ENCODE measurements at regions not wholly inside any gene's neighbourhood (a gene's known extent, or its start where the extent isn't known, plus 50 kb on each side); places are given as distances from the start of the nearest gene placed in this dataset.

DNA sequence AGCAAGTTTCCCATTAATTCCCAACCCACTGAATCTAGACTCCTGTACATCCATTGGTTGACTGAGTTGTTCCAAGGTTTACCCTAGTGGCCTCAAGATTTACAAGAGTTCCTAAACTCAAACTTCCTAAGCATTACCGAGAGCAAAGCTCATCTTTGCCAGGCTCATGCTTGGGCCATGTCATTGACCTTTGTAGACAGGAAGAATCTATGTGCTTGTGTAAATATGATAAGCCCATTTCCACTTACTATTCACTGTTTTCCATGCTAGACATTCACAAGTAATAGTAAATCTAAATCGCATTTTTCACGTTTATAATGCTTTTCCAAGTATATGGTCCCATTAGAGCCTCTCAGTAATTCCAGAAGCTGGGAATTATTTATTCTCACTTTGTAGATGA lies 534.5 kb upstream of the CLINT1 start:
- no peak for DNase-seq

DNA sequence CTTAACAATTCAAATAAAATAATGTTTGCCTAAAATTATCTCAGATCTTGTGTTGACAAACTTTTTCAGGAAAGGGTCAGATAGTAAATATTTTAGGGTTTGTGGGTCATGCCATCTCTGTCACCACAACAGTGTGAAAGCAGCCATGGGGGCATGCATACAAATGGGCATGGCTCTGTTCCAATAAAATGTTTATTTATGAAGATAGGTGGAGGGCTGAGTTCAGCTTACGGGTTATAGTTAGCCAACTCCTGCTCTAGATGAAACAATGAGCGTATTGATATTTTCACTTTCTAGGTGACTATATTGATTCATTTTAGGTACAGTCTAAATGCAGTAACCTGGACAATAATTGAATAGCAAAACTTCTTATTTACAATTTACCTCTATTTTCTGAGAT lies 533.8 kb upstream of the CLINT1 start:
- no peak for DNase-seq

DNA sequence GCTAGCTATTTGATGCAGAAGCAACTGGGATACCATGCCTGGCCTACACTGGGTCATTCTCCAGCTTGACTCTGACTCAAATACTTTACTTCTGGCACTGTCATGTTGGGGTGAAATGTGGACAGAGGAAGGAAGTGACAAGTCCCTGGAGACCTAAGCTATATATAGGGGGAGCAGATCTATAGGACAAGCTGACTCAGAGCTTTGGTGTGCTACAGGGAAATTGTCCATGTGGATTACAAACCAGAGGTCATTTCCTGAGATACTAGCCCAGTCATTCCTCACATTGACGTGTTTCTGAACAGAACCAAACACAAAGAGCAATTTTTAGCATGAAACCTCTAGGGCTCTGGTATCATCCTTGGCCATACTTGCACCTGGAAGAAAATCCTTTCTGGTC lies 531.6 kb upstream of the CLINT1 start:
- DNase-seq = no peak

DNA sequence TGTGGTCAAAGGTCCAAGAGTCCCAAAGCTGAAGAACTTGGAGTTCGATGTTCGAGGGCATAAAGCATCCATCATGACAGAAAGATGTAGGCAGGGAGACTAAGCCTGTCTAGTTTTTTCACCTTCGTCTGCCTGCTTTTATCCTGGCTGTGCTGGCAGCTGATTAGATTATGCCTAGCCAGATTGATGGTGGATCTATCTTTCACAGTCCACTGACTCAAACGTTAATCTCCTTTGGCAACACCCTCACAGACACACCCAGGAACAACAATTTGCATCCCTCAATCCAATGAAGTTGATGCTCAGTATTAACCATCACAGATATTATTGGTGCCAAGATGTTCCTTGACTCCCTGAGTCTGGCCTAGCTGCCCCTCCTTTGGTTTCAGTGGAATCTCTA lies 530.8 kb upstream of the CLINT1 start:
- DNase-seq = no peak

DNA sequence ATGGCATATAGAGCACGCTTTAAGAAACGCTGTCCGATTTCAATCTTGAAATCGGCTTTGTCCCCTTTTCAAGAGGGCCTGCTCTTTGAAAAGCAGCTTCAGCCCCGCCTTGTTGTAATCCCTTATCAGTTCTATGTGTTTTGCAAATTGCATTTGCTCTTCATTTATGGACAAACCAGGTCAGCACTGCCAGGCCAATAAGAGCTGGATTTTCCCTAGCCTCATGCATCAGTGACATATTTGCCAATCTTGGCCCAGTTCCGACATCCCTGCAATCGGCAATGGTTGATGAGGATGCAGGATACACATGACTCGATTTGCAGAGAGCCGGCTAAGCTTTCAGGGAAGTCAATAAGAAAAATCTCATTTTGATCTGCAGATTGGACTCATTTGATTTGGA lies 529.1 kb upstream of the CLINT1 start:
- no peak for DNase-seq

DNA sequence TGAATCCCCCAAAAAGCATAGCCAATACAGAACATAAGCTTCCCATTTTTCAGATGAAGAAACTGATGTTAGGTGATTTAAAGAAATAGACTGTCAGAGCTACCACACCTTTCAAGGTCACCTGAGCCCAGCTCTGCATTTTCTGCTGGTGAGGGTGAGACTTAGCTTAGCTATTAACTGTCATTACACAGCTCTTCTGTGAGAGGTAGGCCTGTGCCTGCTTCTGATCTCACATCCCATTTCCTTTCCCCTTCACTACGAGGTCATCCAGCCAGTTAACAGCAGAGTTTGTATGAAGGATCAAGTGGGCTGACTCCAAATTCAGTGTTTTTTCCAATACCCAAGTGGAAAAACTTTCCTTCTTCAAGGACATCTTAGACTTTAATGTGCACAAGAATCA lies 528.6 kb upstream of the CLINT1 start:
- DNase-seq = no peak

DNA sequence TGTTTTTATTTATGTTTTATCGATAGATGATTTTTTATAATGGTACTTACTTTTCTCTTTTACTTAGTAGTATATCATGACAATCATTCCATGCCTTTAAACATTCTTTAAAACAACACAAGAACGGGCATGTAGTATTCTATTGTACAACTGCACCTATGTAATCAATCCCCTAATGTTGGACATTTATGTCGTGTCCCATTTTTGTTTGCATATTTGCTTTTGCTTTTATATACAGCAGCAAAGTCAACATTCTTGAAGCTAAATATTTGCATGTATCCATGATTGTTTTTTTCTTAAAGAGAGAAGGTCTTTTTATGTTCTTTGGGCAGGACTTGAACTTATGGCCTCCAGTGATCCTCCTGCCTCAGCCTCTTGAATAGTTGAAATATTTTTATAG lies 527.0 kb upstream of the CLINT1 start:
- DNase-seq = no peak

DNA sequence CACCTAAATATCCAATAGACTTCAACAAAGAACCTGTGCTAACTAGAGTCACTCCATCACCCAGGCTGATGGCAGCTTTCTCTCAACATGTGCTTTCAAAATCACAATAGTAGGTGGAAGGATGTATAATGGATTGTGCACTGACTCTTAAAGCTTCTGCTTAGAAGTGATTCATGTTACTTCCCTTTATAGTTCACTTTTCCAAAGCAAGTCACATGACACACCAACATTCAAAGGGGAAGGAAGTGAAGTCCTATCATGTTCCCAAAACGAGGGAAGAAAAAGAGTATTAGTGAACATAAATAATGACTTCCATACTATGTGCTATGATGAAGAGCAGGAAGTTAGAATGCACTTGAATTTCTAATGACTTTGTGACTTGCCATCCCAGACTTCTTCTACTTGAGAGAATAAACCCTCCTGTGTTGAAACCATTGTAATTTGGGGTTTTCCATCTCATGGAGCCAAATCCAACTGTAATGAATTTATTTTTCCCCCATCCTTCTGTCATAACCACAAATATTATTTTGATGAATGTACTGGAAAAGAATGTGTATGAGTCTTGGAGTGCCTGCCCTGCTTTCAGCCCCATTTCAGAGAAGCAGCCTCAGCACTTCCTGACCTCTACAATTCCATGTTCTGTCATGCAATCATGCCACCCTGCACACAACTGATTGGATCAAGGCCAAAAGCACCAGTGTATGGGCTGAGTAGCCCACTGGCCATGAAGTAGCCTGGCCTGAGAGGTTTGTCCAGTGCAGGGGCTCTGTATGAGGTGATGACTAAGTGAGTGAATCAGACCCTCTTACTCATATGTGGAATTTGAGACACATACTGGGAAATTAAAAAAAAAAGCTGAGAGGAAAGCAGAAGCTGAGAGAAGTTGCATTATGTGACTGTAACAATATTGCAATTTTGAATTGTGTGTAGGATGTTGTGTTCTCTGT lies 525.9 kb upstream of the CLINT1 start:
- no peak for DNase-seq

DNA sequence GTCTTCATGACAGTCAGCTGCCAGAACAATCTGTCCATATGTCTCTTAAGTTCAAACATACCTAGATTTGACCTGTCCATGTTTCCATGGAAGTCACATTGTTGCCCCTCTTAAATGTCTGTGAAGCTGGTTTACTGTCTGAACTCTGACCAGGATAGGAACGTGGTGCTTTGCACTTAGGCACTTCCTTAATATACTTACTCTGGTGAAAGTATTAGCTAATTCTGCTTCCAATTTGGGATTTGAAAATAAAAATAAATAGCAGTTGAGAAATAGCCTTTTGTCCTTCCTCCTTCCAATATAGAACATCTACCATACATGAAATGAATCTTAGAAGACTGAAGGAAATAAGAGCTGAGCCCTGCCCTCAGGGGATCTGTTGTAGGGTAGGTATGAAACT lies 524.5 kb upstream of the CLINT1 start:
- DNase-seq = no peak

DNA sequence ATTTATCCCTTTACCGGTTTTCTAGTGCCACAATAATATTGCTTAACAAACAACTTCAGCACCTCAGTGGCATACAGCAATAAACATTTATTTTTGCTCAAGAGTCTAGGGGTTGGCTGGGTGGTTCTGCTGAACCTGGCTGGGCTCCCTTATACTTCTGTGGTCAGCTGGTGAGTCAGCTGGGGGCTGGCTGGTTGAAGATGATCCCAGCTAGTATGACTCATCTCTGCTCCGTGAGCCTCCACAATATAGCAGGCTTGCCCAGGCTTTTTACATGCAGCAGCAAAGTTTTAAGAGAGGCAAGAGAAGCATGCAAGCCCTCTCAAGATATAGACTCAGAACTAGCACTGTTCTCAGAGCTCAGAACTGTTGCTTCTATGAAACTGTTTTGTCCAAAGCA lies 523.5 kb upstream of the CLINT1 start:
- DNase-seq = no peak

DNA sequence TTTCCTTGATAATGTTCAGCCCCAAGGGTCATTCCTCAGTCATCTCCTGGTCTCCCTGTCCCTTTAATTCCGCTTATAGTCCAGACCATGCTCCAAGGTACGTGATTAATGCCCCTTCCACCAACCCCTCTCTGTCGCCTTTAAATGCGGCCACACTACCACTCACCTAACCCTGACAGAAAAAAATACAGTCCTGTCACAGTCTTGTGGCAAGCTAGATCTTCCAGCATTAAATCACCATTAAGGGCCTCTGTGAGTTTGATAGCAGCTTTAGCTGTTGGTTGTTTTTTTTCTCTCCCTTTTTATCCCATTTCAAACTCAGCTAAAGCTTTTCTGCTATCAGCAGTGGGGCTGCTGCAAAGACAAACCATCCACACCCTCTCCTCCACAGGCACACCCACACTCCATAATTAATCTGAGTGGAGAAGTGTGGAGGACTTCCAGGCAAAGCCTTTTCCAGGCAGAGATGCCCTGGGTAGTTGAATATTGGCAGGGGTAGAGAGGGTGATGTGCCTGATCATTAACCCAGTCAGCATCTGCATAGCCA lies 522.7 kb upstream of the CLINT1 start:
- DNase-seq = no peak

DNA sequence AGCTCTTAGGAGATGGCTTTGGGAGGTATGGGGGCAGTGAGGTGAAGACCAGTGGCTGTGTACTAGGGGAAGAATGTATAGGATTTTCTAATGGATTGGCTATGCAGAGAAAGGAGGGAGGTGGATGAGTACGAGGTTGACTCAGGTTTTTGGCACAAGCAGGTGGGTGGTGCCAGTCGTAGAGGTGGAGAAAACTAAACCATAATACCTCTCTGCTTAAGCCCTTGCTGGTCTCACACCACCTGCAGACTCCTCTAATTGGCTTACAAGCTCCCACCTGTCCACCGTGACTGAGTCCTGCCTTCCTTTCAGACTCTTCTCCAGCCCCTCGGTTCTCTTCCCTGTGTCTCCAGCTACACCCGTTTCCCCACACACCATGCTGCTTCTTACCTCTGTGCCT lies 521.7 kb upstream of the CLINT1 start:
- no peak for DNase-seq

DNA sequence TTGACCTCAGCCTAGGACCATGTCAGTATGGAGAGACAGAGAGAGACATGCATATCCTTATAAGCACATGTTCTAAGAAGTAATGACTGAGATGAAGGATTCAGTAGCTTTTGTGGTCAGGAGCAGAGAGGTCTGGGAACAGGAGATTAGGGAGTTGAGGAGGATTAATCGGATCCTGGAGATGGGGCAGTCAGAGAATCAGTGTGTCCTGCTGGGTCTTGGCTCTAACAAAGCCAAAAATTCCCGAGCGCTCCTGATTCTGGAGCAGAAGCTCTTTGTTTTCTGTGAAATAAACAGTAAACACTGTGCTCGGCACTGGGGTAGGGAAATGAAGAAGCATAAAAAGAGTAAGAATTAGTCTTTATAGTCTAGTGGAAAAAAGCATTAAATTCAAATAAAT lies 520.0 kb upstream of the CLINT1 start:
- no peak for DNase-seq

DNA sequence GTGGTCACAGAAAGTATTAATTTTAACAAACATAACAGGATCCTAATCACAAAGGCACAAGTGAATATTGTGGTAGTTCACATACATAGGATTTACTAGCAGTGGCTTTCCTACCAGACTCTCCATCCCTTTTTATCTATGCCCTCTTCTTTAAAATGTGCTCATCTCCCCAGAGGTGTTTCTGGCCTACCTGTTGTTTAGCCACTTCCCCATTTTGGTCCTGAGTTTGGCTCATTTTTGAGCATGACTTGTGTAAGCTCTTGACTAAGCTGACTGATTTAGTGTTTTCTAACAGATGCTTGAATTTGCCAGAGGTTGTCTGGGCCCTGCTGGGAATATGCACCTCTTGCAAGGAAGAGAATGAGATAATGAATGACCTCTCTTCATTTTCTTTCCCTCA lies 517.7 kb upstream of the CLINT1 start:
- no peak for DNase-seq

DNA sequence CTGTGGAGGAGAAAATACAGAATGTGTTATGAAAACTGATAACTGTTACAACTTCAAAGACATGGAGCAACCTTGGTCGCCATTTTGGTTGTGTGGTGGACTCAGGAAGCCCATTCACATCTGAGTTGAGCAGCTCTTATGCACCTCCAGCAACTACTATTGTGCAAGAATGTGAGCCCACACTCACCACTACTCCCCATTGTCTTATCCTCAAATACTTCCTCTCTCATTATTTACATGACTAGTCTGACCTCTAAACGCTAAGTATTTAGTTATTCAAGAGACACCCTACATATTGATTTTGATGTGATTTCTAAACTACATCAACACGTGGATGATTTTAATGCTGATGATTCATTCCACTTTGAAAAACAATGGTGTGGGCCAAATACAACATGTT lies 516.6 kb upstream of the CLINT1 start:
- no peak for DNase-seq

DNA sequence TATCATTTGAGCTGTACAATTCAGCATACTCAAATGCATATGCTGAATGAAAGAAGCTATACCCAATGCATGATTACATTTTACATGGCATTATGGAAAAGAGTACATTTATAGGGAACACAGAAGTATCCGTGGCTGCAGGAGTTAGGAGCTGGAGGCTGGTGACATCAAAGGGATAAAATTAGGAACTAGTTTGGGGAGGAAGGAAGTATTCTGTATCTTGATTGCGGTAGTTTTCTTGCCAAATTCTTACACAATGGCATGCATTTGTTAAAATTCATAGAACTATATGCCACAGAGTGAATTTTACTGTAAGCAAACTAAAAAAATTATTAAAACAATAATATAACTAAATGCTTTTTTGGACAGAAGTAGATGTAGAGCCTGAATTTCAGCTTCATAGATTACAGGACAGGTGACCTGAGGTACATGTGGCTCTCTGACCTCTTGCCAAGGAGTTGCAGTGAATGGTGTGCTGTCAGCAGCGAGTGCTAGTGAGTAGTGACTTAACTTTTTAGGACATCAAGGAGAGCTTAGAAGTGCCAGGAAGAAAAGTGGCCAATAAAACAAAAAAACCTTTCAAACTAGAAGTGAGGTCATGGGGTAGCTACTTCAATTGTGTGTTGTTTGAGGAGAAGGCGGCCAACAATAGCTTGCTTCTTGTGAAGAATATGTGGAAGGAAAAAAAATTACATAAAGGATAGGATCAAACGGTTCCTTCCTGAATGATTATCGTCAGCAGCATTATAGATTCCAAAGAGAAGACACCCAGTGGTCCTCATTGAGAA lies 514.9 kb upstream of the CLINT1 start:
- DNase-seq = no peak

DNA sequence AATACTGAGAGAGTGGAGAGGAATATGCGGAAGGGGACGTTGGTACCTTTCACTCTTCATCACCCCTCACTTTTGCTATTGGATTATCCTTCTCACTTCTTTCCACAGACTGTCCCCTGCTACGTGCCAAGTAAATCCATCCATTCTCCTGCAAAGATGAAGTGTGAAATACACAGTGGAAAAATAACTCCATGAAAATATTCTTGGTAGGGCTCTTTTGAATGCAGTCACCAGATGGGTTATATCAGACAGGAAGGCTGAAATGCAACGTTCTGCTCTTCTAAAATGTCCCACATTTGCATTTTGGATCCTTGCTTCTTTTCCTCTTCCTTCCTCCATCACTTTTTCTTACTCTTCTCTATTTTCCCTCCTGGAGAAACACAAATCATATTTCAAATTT lies 510.3 kb upstream of the CLINT1 start:
- no peak for DNase-seq

DNA sequence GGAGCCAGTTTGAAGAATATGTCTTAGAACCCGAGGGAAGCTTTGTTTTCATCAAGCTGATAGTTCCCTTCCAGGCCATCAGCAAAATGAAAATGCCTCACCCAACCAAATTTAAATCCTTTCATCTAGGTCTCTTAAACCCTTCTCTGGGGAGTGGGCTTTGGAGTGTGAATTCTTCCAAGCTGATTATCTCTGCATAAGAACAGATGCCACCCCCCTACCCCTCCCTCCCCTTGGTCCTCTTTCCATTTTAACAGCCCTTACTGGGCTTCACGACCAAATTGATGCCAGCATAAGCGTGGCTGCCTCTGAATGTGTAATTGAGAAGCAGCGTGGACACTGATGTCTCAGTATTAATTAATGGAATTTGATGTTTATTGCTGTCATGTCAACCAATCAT lies 509.7 kb upstream of the CLINT1 start:
- DNase-seq = no peak

DNA sequence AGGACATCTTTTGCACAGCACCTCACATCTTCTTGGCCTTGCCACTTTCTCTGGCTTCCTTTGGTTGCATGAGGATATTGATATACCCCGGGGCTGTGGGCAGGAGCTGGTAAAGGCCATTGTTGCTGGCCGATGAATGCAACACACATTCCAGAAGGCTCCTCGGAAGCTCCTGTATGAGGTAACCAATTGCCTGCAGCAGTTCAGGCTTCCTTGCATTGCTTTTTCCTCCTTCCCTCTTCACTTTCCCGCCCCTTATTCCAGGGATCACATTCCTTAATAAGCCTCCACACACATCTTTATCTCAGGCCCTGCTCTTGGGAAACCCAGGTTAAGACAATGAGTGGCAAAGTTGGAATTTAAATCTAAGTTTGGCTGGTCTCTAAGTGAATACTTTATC lies 505.4 kb upstream of the CLINT1 start:
- no peak for DNase-seq

DNA sequence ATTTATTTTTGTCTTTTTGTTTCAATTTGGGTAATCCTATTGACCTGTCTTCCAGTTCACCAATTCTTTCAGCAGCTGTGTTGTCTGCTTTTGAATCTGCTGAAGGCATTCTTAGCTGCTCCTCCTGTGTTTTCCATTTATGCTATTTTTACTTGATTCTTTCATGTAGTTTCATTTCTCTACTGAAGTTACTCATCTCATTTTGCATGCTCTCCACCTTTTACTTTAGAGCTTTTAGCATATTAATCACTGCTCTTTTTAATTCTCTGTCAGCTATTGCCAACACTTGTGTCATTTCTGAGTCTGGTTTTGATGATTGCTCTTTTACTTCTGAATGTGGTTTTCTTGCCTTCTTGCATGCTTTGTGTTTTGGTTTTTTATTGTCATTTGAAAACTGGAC lies 496.0 kb upstream of the CLINT1 start:
- DNase-seq = no peak

DNA sequence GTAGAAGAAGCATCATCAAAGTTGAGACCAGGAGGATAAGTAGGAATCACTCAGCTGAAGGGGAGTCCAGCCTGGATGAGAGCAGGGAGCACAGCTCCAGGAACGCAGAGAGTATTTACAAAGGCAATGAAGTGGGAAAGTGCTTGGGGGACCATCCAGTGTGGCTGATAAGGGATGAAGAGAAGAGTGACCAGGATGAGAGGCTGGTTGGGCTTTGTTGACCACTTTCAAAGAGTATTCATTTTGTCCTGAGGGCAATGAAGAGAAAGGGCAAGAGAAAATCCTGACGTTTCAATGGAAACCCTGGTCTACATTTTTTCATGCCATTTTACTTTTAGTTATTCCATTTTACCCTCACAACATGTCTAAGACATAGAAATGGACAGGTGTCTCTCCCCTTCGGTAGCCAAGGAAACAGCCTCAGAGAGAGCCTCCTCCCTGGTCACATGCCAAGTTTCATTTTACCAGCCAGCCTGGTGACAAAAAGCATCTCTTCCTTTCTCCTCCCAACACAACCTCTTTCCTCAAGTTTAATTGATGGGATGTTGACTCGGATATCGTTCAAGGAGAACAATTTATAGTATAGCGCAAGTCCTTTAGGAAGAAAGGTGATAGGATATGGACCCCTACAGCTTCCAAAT lies 492.7 kb upstream of the CLINT1 start:
- DNase-seq = no peak

DNA sequence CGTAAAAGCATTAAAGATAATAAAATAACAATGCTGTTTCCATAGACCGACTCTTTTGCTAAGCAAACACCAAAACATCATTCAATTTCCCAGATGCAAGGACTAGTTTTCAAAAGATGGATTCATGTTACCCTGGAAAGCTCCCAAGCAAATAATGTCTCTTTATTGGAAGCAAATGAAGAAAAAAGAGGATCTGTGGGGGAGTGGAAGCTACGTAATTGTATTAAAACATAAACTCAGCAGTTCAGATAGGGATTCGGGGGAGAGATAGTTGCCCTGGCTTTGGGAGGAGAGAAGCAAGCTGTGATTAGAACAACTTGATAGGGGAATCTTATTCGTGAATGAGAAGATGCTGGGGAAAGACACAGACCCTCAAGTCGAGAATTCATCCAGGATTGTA lies 491.0 kb upstream of the CLINT1 start:
- DNase-seq = no peak

DNA sequence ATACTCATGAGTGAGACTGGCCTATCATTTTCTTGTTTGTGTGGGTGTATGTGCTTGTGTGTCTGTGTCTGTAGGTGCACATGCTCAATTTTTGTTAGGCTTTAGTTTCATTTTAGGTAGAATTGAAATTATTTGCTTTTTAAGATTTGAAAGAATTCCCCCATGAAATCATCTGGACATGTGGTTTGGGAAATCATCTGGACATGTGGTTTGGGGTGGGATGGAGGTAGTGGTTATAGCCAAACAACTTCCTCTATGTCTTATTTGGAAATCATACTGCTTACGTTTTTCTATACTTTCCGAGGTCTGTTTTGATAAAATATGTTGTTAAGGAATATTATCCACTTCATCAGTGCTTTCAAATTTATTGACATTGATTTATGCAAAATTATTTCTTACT lies 485.4 kb upstream of the CLINT1 start:
- no peak for DNase-seq

DNA sequence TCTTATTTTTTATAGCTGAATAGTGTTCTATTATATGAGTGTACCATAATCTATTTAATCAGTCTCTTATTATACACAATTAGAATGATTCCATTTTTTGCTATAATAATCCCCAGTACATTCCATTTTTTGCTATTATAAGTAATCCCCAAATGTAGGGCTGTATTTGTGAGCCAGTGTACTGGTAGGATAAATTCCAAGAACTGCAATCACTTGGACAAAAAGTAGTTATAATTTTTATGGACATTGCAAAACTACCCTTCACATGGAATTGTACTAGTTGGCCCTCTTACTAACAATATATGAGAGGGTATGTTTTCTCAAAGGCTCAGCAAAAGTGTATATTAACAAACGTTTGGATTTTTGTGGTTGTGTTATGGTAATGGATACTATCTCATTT lies 481.7 kb upstream of the CLINT1 start:
- DNase-seq = no peak
